Cardiac fibroblast (primary cell): ENCODE measurements at regions not wholly inside any gene's neighbourhood (a gene's known extent, or its start where the extent isn't known, plus 50 kb on each side); places are given as distances from the start of the nearest gene placed in this dataset.

Experiments used
- DNase-seq, 2 donors: peaks; one replicate each; pipeline versions ENCODE4 v3.0.0 to v3.0.0-alpha.2; 2010; ENCODE audit warnings: low read depth in 2 of 2
- H3K4me3 ChIP-seq, 2 donors: replicated peaks in 1 of 2; 1 replicate in 1 of 2; 2 replicates in 1 of 2; pipeline ENCODE4 v1.5.1; 2011; ENCODE audit warnings: low read depth in 2 of 2, low read length in 2 of 2, mild to moderate bottlenecking in 2 of 2, moderate library complexity in 1 of 2
- CTCF ChIP-seq: IDR thresholded peaks from one replicate; pipeline ENCODE4 v1.5.1; 2011; ENCODE audit warnings: low read depth, mild to moderate bottlenecking, low read length, inconsistent platforms

DNA sequence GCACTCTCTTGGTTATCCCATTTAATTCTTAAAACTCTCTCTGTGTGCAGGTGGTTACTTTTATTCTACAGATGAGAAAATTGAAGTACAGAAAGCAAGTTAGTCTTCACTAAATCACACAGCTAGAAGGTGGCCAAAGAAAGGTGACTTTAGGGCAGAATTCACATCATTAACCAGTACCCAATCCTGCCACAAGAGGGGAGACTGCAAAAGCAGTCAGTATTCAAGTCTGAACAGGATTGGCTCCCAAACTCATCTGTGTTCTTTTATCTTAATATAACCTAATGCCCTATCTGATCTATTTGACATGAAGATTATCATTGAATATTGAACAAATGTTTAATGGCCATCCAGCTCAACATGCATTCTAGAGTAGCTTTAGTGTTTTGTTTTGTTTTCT, 225.3 kb upstream of the FAM83B start:
- peak; percentile 21 to 32 for DNase-seq
- TF ChIP-seq CTCF = peak; percentile 33

GRCh38 chr6:54624216-54624615, 222.4 kb upstream of the FAM83B start:
- no peak for TF ChIP-seq CTCF
- DNase-seq = no peak
- H3K4me3 ChIP-seq = no peak overlapping the region

More for the DNA sequence above, 225.3 kb upstream of the FAM83B start:
- no peak overlapping the region for H3K4me3 ChIP-seq

DNA sequence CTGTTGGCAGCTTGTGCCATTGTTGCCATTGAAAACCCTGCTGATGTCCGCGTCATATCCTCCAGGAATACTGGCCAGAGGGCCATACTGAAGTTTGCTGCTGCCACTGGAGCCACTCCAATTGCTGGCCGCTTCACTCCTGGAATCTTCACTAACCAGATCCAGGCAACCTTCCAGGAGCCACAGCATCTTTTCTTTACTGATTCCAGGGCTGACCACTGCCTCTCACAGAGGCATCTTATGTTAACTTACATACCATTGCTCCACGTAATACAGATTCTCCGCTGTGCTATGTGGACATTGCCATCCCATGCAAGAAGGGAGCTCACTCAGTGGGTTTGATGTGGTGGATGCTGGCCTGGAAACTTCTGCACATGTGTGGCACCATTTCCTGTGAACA, 221.8 kb upstream of the FAM83B start:
- TF ChIP-seq CTCF = no peak
- no peak overlapping the region for H3K4me3 ChIP-seq
- peak in 1 of 2 donors; percentile 20 for DNase-seq

GRCh38 chr6:54629131-54629530, 217.4 kb upstream of the FAM83B start:
- no peak overlapping the region for H3K4me3 ChIP-seq
- no peak for TF ChIP-seq CTCF
- DNase-seq = no peak

DNA sequence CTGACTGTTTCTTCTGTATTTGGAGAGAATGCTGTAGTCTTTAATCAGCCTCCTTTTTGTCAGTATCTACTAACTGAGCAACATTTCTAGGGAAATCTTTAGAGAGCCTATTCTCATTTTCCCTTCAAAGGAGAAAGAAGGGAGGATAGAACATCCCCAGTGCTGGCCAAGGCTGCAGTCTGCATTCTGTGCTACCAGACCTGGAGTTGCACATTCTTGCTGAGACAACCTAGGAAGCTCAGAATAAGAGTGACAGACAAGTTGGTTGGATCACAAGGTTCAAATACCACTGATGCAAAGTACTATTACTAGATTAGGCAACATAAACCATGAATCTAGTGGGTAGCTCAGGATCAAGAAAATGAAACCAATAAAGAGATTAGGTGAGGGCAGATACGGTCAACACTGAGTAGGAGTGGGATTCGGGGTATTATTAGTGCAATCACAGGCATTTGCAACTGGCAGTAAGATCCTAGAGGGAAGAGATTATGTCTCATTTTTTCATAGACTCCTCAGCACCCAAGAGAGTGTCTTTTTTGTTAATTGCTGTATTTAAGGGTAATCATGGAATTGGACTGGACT, 213.5 kb upstream of the FAM83B start:
- TF ChIP-seq CTCF = no peak
- no peak for DNase-seq
- H3K4me3 ChIP-seq = no peak overlapping the region

DNA sequence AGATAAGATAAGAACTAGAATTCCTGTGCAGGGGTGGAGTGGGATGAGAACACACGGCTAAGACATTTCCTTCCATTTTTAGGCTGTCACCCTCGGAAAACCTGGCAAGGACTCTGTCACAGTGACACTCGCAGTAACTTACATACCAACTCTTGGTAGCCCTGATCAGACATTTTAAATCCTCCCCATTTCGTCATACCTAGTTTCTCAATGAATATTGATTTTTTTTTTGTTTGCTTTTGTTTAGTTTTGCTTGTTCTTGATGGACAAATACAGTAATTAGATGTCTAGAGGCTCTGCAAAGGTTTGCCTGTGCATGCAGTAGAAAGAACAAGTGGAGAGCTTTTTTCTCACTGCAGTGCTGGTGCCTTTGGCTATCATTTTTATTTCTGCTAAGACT, 213.0 kb upstream of the FAM83B start:
- DNase-seq = no peak
- no peak overlapping the region for H3K4me3 ChIP-seq
- no peak for TF ChIP-seq CTCF

DNA sequence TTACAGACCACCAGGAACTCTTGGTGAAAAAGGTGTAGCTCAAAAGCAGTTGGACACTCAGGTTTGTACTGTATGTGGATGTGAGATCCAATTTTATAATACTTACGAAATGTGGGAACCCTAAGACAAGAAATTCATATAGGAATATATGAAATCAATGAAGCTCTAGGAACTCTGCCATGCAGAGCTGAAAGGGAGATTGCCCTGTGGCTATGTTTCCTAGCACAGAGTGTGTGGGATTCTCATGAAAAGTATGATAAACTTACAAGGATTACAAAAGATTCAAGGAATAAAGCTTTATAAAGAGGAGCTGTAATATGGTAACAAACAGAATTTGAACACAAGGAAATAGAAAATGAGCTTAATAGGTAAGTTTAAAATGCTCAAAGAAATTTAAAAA, 205.7 kb upstream of the FAM83B start:
- H3K4me3 ChIP-seq = no peak overlapping the region
- TF ChIP-seq CTCF = no peak
- DNase-seq = no peak
